ENCODE measurements at regions not wholly inside any gene's neighbourhood (a gene's known extent, or its start where the extent isn't known, plus 50 kb on each side); places are given as distances from the start of the nearest gene placed in this dataset.

- peaks cover 4% of the 10 kb centered on the region for H3K9me3 Mint-ChIP-seq
- H3K27me3 Mint-ChIP-seq (ENCODE audit: low read depth), result no peaks in the 10 kb centered on the region
- no peak overlapping the region for H3K27ac Mint-ChIP-seq (ENCODE audit: unreplicated experiment)
Observed at GRCh38 chr3:34238407-34238806, 440.0 kb downstream of the PDCD6IP start.

DNA sequence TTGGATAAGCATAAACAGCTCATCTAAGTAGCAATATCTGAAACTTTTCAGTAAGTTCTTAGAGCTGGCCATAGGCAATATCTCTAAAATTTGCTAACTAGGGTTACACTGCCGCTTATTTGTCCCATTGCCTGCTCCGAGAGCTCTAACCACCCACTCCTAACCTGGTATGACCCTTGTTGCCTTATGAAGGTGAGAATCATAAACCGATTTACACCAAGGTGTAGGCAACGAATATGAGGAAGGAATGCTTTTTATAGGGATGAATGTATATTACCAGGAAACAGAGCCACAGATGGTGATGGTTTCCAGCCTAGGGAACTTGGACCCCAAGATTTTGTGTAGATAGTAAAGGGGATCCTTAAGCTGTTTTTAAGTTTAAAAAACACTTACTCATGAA, 440.9 kb downstream of the PDCD6IP start:
- H3K27me3 Mint-ChIP-seq (ENCODE audit: low read depth), result no peaks in the 10 kb centered on the region
- peaks cover 17% of the 10 kb centered on the region for H3K4me1 Mint-ChIP-seq

More at GRCh38 chr3:34238407-34238806, 440.0 kb downstream of the PDCD6IP start:
- no peak overlapping the region for H3K4me3 Mint-ChIP-seq
- no peaks in the 10 kb centered on the region for H3K36me3 Mint-ChIP-seq (ENCODE audit: low read depth)
- peaks cover 17% of the 10 kb centered on the region for H3K4me1 Mint-ChIP-seq
- TF ChIP-seq, protein P1, sequence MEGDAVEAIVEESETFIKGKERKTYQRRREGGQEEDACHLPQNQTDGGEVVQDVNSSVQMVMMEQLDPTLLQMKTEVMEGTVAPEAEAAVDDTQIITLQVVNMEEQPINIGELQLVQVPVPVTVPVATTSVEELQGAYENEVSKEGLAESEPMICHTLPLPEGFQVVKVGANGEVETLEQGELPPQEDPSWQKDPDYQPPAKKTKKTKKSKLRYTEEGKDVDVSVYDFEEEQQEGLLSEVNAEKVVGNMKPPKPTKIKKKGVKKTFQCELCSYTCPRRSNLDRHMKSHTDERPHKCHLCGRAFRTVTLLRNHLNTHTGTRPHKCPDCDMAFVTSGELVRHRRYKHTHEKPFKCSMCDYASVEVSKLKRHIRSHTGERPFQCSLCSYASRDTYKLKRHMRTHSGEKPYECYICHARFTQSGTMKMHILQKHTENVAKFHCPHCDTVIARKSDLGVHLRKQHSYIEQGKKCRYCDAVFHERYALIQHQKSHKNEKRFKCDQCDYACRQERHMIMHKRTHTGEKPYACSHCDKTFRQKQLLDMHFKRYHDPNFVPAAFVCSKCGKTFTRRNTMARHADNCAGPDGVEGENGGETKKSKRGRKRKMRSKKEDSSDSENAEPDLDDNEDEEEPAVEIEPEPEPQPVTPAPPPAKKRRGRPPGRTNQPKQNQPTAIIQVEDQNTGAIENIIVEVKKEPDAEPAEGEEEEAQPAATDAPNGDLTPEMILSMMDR (conservative IDR thresholded peaks at IDR 0.05), result no peak
- DNase-seq (ENCODE audit: low read depth, low spot score), result no peak

GRCh38 chr3:34239875-34240274, 441.4 kb downstream of the PDCD6IP start:
- TF ChIP-seq, protein P1 (conservative IDR thresholded peaks at IDR 0.05), result no peak
- no peaks in the 10 kb centered on the region for H3K36me3 Mint-ChIP-seq (ENCODE audit: low read depth)
- no peak for DNase-seq (ENCODE audit: low read depth, low spot score)
- peaks cover 17% of the 10 kb centered on the region for H3K4me1 Mint-ChIP-seq
- peaks cover 4% of the 10 kb centered on the region for H3K9me3 Mint-ChIP-seq
- no peak overlapping the region for H3K4me3 Mint-ChIP-seq
- no peaks in the 10 kb centered on the region for H3K27me3 Mint-ChIP-seq (ENCODE audit: low read depth)
- H3K27ac Mint-ChIP-seq (ENCODE audit: unreplicated experiment), result no peak overlapping the region

More for the DNA sequence above, 440.9 kb downstream of the PDCD6IP start:
- DNase-seq (ENCODE audit: low read depth, low spot score), result no peak
- peaks cover 4% of the 10 kb centered on the region for H3K9me3 Mint-ChIP-seq
- no peak overlapping the region for H3K27ac Mint-ChIP-seq (ENCODE audit: unreplicated experiment)
- TF ChIP-seq, protein P1 (conservative IDR thresholded peaks at IDR 0.05), result no peak
- no peaks in the 10 kb centered on the region for H3K36me3 Mint-ChIP-seq (ENCODE audit: low read depth)
- no peak overlapping the region for H3K4me3 Mint-ChIP-seq

DNA sequence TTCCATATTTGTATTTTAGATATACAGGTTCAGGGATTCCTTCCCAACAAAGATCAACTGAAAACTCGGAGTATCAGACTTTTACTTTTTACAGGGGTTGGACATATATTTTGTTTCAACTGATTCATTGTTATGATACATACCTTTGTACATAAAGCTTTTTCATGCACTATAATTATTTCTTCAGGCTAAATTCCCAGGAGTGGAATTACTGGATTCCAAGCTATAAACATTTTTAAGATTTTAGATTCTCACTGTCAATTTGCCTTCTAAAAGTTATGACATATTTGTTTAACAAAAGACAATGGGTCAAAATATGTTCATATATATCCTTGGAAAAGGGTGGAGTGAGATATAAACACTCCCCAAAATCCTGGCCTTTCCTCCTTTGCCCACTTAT, 449.0 kb downstream of the PDCD6IP start:
- Mint-ChIP-seq H3K27me3 (ENCODE audit: low read depth) (no peaks in the 10 kb centered on the region), H3K36me3 (ENCODE audit: low read depth) (no peaks in the 10 kb centered on the region), H3K4me3 (no peak overlapping the region), H3K27ac (ENCODE audit: unreplicated experiment) (no peak overlapping the region), H3K9me3 (no peaks in the 10 kb centered on the region), H3K4me1 (no peaks in the 10 kb centered on the region)
- no peak for DNase-seq (ENCODE audit: low read depth, low spot score)
- TF ChIP-seq, protein P1 (conservative IDR thresholded peaks at IDR 0.05), result no peak

GRCh38 chr3:34248352-34248751, 449.9 kb downstream of the PDCD6IP start:
- H3K4me3 Mint-ChIP-seq, result no peak overlapping the region
- no peaks in the 10 kb centered on the region for H3K9me3 Mint-ChIP-seq
- no peaks in the 10 kb centered on the region for H3K36me3 Mint-ChIP-seq (ENCODE audit: low read depth)
- no peak overlapping the region for H3K27ac Mint-ChIP-seq (ENCODE audit: unreplicated experiment)
- no peaks in the 10 kb centered on the region for H3K27me3 Mint-ChIP-seq (ENCODE audit: low read depth)
- no peaks in the 10 kb centered on the region for H3K4me1 Mint-ChIP-seq
- no peak for DNase-seq (ENCODE audit: low read depth, low spot score)
- TF ChIP-seq, protein P1 (conservative IDR thresholded peaks at IDR 0.05), result no peak

DNA sequence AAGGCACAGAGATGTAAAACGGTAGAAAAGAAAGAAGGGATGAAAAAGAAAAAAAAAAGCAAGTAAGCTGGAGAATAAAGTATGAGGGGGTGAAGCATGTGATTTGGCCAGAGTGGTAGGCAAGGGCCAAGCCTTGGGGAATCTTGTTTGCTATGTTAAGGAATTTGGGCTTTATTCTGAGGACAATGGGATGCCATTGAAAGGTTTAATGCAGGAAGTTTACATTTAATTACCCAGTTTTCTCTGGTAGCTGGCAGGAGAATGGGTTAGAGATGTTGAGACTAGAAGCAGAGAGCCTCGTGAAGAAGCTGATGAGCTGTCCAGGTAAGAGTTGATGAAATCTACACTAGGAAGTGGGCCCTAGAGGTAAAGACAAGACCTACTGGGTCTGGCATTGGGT, 455.9 kb downstream of the PDCD6IP start:
- TF ChIP-seq, protein P1 (conservative IDR thresholded peaks at IDR 0.05), result no peak
- Mint-ChIP-seq H3K27ac (ENCODE audit: unreplicated experiment) (no peak overlapping the region), H3K4me3 (no peak overlapping the region), H3K9me3 (no peaks in the 10 kb centered on the region), H3K27me3 (ENCODE audit: low read depth) (no peaks in the 10 kb centered on the region), H3K4me1 (peaks cover 45% of the 10 kb centered on the region), H3K36me3 (ENCODE audit: low read depth) (no peaks in the 10 kb centered on the region)
- DNase-seq (ENCODE audit: low read depth, low spot score), result no peak
